NOMO-1 treated with DMSO at 0.1 percent for 48 hours (cell line): ENCODE measurements at regions not wholly inside any gene's neighbourhood (a gene's known extent, or its start where the extent isn't known, plus 50 kb on each side); places are given as distances from the start of the nearest gene placed in this dataset.

ENCODE experiments used
- DNase-seq: peaks from one replicate; lab custom pipeline; 2025; ENCODE audit not compliant: unreplicated experiment; lab: John Stamatoyannopoulos, UW

DNA sequence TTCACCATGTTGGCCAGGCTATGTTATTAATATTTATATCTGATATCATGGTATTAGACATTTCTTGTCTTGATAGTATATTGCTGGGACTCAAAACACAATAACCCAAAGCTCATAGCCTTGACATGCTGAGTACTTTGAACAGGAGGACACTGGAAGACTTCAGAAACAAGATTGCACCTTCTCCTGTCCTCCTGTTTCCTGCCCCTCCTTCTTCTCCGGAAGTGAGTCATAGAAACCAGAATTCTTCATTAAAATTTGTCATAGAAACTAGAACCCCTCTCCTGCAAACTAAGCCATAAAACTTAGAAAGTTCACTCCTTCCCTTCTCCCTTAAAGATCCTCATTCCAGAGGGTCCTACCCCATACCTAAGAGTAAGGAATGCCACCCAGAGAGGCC is 400.2 kb downstream of the SLITRK5 start:
- DNase-seq, result no peak

DNA sequence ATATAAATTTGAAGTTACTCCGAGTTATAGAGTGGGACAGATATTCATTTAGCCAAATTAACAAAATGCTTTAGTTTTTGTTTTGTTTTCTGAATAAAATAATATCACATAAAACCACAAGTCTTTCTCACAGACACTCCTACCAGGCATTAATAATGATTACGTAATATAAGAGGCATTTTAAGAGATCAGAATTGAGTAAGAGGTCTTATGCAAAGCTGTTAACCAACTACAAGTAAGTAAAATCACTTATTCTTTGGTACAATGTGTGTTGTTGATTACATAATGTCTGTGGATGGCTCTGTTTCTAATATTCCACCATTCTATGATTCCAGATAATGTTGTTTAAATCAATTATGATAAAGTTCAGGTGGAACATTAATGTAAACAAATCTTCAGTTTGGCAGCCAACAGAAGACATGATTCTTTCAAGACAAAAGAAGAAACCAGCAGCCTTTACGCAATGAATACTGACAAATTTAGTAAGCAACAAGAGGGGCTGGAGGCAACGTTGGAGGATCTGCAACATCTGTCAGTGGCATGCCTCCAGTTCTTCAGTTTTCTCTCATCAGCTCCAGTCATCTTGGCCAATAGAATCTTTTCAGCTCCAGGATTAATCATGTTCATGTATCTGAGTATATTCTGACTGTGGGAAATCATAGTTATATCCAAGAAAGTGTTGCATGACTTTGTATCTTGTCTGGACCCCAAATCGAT is 403.8 kb downstream of the SLITRK5 start:
- peak; percentile 52 for DNase-seq

DNA sequence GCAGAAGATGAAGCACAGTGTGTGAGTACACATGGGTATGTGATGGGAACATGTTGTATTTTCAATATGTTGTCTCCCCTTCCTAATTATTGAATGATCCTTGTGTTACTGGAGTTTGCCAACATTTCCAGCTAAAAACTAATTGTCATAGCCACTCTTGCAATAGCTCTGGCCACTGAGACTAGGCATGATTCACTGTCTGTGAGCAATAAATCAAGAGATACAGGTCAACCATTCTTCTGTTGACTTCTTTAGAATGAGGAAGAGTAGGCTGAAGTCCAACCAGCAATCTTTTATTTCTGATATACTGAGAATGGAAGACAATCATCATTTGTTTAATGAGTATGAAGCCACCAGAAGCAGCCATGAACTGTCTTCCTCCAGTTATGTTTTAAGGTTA is 413.9 kb downstream of the SLITRK5 start:
- DNase-seq, result peak; percentile 82

DNA sequence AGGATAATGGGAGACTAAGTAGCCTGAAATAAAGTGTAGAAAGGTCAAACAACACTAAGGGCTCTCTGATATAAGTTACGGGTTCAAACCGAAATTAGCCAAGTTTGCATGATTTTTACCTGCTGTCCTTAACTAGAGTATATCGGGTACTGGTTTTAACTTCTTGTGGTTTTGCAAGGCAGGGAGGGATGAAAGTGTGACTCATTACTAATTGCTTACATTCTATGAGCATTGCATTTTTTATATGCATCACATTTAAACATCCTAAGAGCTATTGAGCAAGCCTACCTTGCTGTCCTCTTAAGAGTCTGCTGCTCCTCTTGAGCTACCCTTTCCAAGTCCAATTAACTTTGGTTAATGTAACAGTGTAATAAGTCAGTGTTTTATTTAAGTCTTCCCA is 415.4 kb downstream of the SLITRK5 start:
- peak; percentile 82 for DNase-seq

DNA sequence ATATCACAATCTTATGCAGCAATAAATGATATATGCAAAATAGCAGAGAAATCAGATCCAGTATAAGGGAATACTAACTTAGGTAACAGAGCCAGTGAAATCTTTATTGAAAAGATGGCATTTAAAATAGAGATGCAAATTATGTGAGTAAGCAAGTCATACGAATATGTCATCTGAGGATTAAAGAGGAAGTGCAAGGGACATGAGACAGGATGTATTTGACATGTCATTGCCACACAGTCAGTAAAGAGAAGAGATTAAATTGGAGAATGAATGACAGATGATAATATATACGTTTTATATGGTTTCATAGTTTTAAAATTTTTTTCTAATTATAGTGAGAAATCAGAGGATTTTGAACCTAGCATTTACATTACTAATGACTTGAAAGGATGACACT is 426.4 kb downstream of the SLITRK5 start:
- DNase-seq, result peak; percentile 68

DNA sequence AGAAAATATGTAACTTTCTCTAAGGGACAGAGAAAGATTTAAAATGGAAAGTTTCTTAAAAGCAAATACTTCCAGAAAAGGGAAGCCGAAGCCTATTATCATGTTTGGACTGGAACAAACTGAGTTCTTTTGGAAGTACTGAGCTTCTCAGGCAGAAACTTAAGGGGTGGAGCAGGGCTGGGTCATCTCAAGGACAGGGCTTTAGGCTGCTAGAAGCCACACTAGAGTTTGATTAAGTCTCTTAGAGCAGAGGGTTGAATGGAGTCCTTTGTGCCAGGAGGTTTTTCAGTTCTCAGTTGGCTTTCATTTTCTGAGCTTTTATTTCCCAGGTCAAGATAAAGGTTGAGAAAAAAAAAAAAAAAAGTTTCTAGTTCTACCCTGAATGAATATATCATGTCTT is 432.7 kb downstream of the SLITRK5 start:
- DNase-seq, result no peak

DNA sequence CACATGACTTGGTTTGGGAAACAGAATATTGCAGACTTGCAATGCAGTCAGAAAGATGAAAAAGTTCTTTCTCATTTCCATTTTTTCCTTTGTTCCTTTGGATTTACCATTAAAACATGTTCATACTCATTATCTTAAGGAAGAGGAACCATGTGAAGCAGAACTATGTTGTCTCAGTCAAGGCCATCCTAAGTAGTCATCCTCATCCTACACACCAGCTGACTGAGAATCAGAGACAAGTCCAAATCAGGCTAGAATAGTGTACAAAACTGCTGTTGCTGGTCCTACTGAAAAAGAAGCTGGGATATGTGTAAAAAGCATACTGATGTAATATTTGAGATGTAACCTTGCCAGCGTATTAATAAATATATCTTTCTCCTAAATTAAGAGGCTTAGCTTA is 433.4 kb downstream of the SLITRK5 start:
- DNase-seq, result no peak

DNA sequence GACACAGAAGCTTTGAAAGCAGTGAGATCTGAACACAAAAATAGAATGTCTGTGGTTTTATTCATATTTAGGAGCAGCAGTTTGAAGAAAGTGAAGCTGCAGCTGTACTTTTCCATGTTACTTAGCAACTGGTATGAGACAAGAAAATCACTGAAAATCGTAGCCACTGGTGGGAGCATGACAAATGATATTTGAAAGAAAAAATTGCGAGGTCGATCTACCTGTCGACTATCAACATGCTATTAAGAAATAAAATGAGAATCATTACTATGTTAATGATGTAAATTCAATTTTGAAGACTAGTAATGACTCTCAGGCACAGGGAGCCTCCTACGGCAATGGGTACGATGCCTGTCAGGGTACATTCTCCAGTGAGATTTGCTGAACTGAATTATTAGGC is 436.4 kb downstream of the SLITRK5 start:
- DNase-seq, result no peak

DNA sequence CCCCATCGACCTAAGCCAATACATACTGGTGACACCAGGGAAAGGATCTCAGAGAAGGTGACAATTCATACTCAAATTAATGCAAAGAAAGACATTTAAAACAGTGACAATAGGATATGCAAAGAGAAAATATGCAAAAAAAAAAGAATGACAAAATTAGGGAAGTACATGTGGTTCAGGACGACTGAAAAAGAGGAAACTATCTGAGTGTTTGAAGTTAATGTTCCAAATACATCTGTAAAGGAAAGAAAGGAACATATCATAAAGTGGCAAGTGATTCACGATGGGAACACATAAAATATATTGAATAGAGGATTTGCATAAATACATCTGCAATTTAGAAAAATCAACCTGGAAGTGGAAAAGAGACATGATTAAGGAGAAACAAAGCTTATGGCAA is 441.4 kb downstream of the SLITRK5 start:
- peak; percentile 66 for DNase-seq

DNA sequence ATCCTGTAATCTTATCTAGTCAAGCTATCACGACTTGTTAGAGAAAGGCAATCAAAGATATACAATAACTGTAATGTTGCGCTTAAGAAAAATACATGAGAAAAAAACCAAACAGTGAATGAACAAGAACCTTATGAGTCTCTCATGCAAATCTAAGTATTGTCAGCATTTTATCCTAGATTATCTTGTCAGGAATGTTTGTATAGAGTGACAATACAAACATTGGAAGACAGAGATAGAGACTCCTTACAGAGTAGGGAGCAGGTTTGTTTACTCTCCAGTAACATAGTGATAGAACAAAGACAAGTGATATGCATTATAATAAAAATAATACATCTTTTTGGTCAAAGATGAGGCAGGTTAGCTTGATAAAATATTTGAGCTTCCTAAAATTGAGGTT is 444.8 kb downstream of the SLITRK5 start:
- DNase-seq, result no peak

DNA sequence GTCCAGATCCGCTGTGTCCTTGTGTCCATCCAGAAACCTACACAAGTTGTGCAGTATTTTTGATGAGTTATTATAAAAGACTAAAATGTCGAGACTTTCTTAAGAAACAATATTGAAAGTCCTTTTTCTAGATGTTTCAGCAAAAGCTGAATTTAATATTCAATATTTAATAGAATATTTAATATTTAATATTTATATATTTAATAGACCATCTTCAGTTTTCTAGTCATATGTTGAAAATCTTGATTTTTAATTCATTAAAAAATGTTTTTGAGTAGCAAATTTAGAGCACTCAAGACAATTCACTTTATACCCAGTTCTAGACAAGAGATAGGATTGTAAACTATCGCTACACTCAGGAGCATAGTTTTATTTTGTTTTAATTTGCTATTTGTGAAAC is 447.8 kb downstream of the SLITRK5 start:
- no peak for DNase-seq

DNA sequence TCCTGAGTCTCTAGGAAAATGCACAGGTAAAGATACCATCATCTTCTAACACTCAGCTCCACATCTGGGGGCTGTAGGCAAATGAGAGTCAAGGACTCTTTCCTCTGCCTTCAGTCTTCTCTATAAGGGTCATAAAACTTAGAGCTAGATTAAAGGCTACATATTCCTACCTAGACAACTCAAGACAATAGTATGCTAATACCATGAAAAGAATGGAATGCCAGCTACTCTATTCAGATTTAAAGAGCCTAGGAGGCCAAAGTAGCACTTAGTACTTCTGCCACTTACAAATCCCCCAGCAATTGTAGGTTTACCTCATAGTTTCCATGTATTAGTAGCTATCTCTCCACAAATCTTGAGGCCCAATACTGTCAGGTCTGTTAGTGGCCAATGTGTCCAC is 453.0 kb downstream of the SLITRK5 start:
- DNase-seq, result no peak

DNA sequence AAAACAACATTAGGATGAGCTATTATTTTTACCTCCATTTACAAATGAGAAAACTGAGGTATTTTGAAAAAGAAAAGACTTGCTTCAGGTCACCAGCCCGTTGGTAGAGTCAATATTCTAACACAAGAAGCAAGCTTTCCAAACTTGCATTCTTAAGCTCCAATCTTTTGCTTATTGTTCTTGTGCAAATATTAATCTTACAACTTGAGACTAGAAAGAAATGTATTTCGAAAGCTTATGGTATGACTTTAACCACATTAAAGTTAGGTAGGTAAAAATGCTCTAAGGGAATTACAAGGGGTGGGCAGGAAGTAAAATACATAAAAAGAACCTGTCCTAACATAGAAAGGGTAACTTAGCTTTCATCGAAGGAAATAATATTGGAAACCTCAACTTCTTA is 453.9 kb downstream of the SLITRK5 start:
- DNase-seq, result no peak

DNA sequence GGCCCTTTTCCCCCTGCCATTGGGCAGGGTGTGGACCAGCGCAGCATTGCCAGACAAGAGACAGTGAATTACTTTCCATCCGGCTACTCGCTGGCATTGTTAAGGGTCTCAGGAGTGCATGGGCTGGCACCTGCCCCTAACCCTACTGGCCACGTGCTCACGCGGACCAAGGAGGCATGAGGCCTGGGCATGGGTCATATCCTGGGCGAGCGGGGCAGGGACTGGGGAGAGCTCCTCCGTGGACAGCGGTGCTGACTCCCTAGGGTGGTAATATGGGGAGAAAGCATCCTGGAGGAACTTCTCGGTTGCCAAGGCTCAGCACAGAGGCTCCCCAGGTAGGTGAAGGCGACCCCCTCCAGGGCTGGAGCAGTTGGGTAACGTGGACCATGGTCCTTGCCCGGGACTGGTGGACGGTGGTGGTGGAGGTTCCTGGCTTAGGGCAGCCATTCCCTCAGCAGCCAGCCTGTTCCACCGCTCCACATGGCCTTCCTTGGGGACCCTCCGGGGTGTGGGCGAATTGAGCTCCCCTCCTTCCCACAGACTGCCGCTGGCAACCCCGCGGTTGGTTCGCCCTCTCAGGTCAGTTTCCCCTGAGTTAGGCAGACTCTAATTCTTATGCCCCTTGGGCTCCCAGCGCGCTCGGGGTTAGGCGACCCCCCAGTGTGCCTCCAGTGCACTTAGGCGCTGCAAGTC is 465.1 kb downstream of the SLITRK5 start:
- no peak for DNase-seq

DNA sequence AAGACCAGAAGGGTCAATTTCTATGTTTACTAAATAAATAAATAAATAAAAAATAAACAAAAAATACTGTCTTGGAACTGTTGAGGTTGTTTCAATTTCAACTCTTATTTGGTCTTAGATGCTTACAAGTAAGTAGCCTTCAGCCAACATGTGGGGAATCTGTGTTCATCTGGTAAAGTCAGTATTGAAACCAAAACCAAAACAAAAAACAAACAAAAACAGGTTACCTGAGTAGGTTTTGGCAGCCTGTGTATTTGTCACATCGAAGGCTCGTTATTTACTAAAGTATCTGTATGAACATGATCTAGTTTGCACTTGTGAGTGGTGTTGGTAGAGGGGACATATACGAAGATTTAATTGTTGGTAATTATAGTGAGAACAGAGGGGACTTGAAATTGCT is 471.5 kb downstream of the SLITRK5 start:
- DNase-seq, result no peak

DNA sequence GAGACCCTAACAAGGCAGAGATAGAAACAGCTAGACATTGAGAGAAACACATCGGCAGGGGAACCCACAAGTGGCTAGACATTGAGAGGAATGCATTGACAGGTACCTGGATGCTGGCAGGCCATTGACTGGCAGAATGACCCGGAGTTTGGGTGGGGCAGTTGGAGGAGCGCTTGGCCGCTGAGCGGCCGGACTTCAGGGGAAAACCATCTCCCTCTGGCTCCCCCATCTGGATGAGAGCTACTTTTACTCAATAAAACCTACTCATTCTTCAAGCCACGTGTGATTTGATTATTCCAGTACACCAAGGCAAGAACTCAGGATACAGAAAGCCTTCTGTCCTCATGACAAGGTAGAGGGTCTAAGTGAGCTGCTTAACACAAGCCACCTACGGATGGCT is 473.4 kb downstream of the SLITRK5 start:
- DNase-seq, result no peak

DNA sequence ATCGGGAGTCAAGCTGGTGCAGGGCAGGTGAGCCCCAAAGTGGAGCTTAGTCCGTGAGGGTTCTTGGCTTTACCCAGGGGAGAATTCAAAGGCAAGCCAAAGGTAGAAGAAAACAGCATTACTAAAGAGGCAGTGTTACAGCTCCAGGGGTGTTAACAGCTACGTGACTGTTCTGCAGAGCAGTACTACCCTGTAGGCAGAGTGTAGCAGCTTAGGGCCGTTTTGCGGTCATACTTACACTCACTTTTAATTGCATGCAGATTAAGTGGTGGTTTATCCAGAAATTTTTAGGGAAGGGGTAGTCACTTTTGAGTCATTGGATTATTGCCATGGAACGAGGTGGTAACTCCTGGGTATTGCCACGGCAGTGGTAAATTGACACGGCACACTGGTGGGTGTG is 482.2 kb downstream of the SLITRK5 start:
- DNase-seq, result no peak

DNA sequence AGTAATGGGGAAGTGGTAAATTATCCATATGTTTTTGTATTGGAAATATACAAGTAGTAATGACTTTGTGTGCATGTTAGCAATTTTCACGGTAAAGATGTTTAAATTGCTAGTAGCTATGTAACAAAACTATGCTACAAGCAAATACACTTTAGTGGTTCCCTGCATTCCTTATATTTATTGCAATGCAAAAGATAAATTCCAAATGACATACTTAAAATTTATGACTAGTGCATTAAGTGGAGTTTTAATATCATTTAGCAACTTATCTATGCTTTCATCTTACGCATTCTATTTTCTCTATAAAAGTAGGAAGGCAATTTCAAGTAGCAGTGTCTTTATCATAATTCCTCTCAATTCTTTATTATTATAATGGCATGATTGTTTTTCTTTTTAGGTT is 482.8 kb downstream of the SLITRK5 start:
- DNase-seq, result no peak

DNA sequence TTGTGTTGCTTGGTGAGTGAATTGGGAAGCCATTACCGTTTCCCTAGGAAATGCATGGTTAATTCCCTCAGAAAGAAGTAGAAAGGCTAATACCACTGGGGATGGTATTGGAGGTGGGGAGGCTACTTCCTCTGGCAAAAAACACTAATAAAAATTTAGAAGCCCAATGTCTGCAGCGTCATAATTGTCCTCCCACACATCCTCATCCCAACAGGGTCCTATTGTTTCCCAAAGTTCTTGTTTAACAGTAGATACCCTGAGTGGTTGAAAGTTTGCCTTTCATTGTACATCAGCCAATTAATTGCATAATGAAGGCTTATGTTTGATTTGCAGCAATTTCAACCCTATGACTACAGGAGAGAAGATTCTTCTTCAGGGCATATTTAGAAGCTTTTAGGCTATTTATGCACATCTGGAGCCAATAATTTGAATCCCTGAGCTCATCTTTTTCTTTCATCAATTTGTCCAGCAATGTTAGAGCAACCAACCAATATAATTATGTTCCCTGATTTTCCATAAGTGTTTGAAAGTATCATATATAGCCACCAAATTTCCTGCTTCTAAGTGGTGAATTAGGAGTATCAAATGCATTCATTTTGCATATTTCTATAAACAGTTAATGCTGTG is 491.0 kb downstream of the SLITRK5 start:
- no peak for DNase-seq

DNA sequence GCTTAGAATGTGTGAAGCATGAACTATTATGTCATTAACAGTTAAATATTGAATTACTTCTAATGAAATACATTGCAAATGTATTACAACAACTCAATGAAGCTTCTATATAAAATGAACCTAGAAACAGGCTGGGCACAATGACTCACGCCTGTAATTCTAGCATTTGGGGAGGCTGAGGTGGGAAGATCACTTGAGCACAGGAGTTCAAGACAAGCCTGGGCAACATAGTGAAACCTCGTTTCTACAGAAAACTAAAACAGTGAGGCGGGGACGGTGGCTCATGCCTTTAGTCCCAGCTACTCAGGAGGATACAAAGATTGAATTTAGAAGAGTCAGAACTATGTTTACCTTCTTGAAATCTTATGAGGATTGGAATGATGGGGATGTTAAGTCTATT is 505.1 kb downstream of the SLITRK5 start:
- DNase-seq, result no peak

DNA sequence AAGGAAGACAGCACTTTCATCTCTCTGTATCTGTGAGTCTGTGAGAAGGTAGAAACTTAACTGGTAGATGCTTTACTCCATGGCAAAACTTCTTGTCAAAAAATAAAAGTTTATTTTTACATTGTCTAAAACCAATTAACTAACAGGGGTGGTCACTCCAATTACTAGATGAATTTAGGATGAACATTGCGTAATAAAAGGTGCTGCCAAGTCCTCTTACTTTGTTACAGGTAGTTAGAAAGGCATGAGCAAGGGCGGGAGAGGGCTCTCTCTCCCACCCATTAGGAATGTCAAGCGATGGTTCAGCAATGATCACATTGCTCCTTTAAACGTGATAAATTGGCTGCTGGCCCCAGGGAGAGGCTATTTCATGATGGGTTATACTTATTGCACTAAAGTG is 512.3 kb downstream of the SLITRK5 start:
- no peak for DNase-seq

DNA sequence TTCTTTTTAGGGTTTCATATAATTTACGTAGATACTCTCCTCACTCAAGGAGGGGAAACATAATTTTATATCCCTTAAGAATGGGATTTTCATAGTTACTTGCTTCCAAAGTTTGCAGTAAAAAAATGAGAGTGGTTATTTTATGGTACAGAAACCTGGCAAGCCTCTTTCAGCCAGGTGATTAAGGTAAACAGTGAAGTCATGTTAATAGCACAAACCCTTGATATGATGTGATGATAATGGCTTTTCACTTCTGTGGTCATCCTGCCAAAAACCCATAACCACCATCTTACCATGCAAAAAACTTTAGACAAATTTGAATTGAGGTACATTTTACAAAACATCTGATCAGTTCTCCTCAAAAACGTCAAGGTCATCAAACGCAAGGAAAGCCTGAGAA is 517.8 kb downstream of the SLITRK5 start:
- no peak for DNase-seq

DNA sequence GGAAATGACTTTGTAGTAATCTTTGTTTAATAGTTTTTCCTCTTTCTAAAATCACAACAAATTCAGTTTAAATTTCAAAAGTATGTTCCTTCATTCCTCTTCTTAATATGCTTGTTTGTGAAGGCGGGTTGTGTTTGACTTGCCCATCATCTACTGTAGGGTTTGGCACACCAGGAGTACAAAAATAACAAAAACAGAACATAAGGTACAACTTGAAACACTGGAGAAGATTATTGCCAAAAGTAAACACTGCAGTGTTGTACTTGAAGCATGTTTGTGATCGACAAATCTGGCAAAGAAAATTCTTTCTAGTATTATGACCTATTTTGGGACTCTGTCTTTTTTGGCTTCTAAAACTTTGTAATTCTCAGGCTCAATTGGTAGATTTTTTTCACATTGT is 518.6 kb downstream of the SLITRK5 start:
- no peak for DNase-seq
